Stomach smooth muscle (tissue), 2 donors: ENCODE measurements at regions not wholly inside any gene's neighbourhood (a gene's known extent, or its start where the extent isn't known, plus 50 kb on each side); places are given as distances from the start of the nearest gene placed in this dataset.
"Not testable (repeated sequence)": the region's sequence is repeated elsewhere in the genome, so short reads cannot be mapped to it uniquely, and the experiment has no call there.

Experiments used
- H3K27ac ChIP-seq: one replicate; pipeline ENCODE4 v1.7.0; 2013; ENCODE audit warnings: mild to moderate bottlenecking, low read length, inconsistent platforms
- H3K27me3 ChIP-seq, 2 donors: one replicate each; pipeline ENCODE4 v1.7.0; 2013; ENCODE audit warnings: low read length in 2 of 2; ENCODE audit not compliant: insufficient read depth in 2 of 2, control insufficient read depth in 1 of 2
- H3K36me3 ChIP-seq, 2 donors: one replicate each; pipeline ENCODE4 v1.7.0; 2013; ENCODE audit warnings: low read length in 2 of 2; ENCODE audit not compliant: control insufficient read depth in 2 of 2, insufficient read depth in 2 of 2
- H3K4me1 ChIP-seq: one replicate; pipeline ENCODE4 v1.7.0; 2013; ENCODE audit warnings: low read length; ENCODE audit not compliant: control insufficient read depth, insufficient read depth
- H3K4me3 ChIP-seq, 2 donors: one replicate each; pipeline ENCODE4 v1.7.0; 2013; ENCODE audit warnings: low read length in 2 of 2
- H3K9ac ChIP-seq, 2 donors: one replicate each; pipeline ENCODE4 v1.7.0; 2013; ENCODE audit warnings: low read length in 2 of 2, mild to moderate bottlenecking in 1 of 2
- H3K9me3 ChIP-seq, 2 donors: one replicate each; pipeline ENCODE4 v1.7.0; 2013; ENCODE audit warnings: low read length in 2 of 2; ENCODE audit not compliant: control insufficient read depth in 2 of 2
- donor health status: healthy.
- donor health status: Pancreatic carcinoma.

- H3K36me3 ChIP-seq, H3K9me3 ChIP-seq, H3K27me3 ChIP-seq, H3K27ac ChIP-seq, H3K4me1 ChIP-seq, H3K9ac ChIP-seq, H3K4me3 ChIP-seq: not testable (repeated sequence)
Measured at GRCh38 chr1:146381196-146381595, 152.4 kb upstream of the NOTCH2NLA start.

GRCh38 chr1:146376708-146377496 lies 148.1 kb upstream of the NOTCH2NLA start:
- peak overlapping the region; percentile 43 to 60 for H3K4me3 ChIP-seq
- not testable (repeated sequence) for H3K4me1 ChIP-seq, H3K36me3 ChIP-seq, H3K9me3 ChIP-seq, H3K27me3 ChIP-seq
- H3K9ac ChIP-seq, result peak overlapping the region; percentile 58 to 76
- H3K27ac ChIP-seq, result peak overlapping the region; percentile 91

- H3K36me3 ChIP-seq, H3K9me3 ChIP-seq, H3K9ac ChIP-seq, H3K4me1 ChIP-seq, H3K27ac ChIP-seq, H3K27me3 ChIP-seq: not testable (repeated sequence)
- peak overlapping the region in 1 of 2 donors; percentile 49 for H3K4me3 ChIP-seq
Measured at GRCh38 chr1:146376309-146376707, 147.5 kb upstream of the NOTCH2NLA start.

GRCh38 chr1:146375108-146375507 lies 146.3 kb upstream of the NOTCH2NLA start:
- H3K4me1 ChIP-seq, H3K36me3 ChIP-seq, H3K4me3 ChIP-seq, H3K27ac ChIP-seq, H3K9ac ChIP-seq, H3K27me3 ChIP-seq, H3K9me3 ChIP-seq: not testable (repeated sequence)

GRCh38 chr1:146369940-146370339 lies 141.1 kb upstream of the NOTCH2NLA start:
- not testable (repeated sequence) for H3K9me3 ChIP-seq, H3K36me3 ChIP-seq, H3K4me1 ChIP-seq, H3K27me3 ChIP-seq
- Histone ChIP-seq H3K27ac (peak overlapping the region; percentile 49), H3K9ac (peak overlapping the region; percentile 53 to 62), H3K4me3 (peak overlapping the region in 1 of 2 donors; percentile 64)

GRCh38 chr1:146355373-146355772 lies 126.6 kb upstream of the NOTCH2NLA start:
- not testable (repeated sequence) for H3K4me3 ChIP-seq, H3K9me3 ChIP-seq, H3K27ac ChIP-seq, H3K36me3 ChIP-seq, H3K4me1 ChIP-seq, H3K9ac ChIP-seq, H3K27me3 ChIP-seq

GRCh38 chr1:146326863-146327262 lies 98.0 kb upstream of the NOTCH2NLA start:
- H3K9ac ChIP-seq, H3K9me3 ChIP-seq, H3K36me3 ChIP-seq, H3K4me1 ChIP-seq, H3K4me3 ChIP-seq, H3K27ac ChIP-seq, H3K27me3 ChIP-seq: not testable (repeated sequence)

- not testable (repeated sequence) for H3K27me3 ChIP-seq, H3K27ac ChIP-seq, H3K9ac ChIP-seq, H3K9me3 ChIP-seq, H3K36me3 ChIP-seq, H3K4me1 ChIP-seq, H3K4me3 ChIP-seq
Measured at GRCh38 chr1:146324463-146324862, 95.6 kb upstream of the NOTCH2NLA start.

- not testable (repeated sequence) for H3K9me3 ChIP-seq, H3K27ac ChIP-seq, H3K27me3 ChIP-seq, H3K4me1 ChIP-seq, H3K4me3 ChIP-seq, H3K36me3 ChIP-seq, H3K9ac ChIP-seq
Measured at GRCh38 chr1:146323302-146323701, 94.5 kb upstream of the NOTCH2NLA start.

- not testable (repeated sequence) for H3K4me3 ChIP-seq, H3K27ac ChIP-seq, H3K27me3 ChIP-seq, H3K9ac ChIP-seq, H3K9me3 ChIP-seq, H3K36me3 ChIP-seq, H3K4me1 ChIP-seq
Measured at GRCh38 chr1:146322893-146323292, 94.1 kb upstream of the NOTCH2NLA start.

- not testable (repeated sequence) for H3K9me3 ChIP-seq, H3K4me1 ChIP-seq, H3K36me3 ChIP-seq, H3K27me3 ChIP-seq, H3K9ac ChIP-seq, H3K27ac ChIP-seq, H3K4me3 ChIP-seq
Measured at GRCh38 chr1:146318715-146319114, 89.9 kb upstream of the NOTCH2NLA start.
